ENCODE measurements at regions not wholly inside any gene's neighbourhood (a gene's known extent, or its start where the extent isn't known, plus 50 kb on each side); places are given as distances from the start of the nearest gene placed in this dataset.

DNA sequence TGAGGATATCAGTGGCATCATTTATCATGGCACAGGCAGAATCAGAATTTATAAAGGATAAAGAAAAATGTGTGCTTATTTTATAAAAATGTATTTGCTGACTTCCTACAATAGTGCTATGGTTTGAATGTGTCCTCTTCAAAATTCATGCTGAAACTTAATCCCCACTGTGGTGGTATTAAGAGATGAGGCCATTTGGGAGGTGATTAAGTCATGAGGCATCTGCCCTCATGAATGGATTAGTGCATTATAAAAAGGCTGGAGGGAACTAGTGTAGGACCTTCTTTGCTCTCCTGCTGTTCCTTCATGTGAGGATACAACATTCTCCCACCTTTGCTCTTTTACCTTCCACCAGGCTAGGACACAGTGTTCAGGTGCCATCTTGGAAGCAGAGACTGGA lies 212.8 kb downstream of the RFC3 start:
- TF ChIP-seq, protein P1, sequence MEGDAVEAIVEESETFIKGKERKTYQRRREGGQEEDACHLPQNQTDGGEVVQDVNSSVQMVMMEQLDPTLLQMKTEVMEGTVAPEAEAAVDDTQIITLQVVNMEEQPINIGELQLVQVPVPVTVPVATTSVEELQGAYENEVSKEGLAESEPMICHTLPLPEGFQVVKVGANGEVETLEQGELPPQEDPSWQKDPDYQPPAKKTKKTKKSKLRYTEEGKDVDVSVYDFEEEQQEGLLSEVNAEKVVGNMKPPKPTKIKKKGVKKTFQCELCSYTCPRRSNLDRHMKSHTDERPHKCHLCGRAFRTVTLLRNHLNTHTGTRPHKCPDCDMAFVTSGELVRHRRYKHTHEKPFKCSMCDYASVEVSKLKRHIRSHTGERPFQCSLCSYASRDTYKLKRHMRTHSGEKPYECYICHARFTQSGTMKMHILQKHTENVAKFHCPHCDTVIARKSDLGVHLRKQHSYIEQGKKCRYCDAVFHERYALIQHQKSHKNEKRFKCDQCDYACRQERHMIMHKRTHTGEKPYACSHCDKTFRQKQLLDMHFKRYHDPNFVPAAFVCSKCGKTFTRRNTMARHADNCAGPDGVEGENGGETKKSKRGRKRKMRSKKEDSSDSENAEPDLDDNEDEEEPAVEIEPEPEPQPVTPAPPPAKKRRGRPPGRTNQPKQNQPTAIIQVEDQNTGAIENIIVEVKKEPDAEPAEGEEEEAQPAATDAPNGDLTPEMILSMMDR (IDR thresholded peaks at IDR 0.05; ENCODE audit: low read depth, low read length), result no peak
- TF ChIP-seq, protein P2, sequence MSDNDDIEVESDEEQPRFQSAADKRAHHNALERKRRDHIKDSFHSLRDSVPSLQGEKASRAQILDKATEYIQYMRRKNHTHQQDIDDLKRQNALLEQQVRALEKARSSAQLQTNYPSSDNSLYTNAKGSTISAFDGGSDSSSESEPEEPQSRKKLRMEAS (IDR thresholded peaks at IDR 0.05; ENCODE audit: low read depth, low read length), result no peak
- TF ChIP-seq POLR2A (IDR thresholded peaks at IDR 0.05; ENCODE audit: extremely low read depth, insufficient read length) (no peak), MYC (IDR thresholded peaks at IDR 0.05; ENCODE audit: low read depth, low read length) (no peak)
